Bronchial epithelial cell (primary cell): ENCODE measurements at regions not wholly inside any gene's neighbourhood (a gene's known extent, or its start where the extent isn't known, plus 50 kb on each side); places are given as distances from the start of the nearest gene placed in this dataset.

ENCODE experiments used
- DNase-seq: peaks from one replicate; pipeline ENCODE4 v3.0.0-alpha.2; 2010; ENCODE audit warnings: low read depth
- FAIRE-seq: peaks from 2 replicates; lab custom pipeline; 2011; peaks lifted over from hg19 to GRCh38; lab: Jason Lieb, UNC
- H3K27me3 ChIP-seq: 2 replicates; pipeline ENCODE4 v1.5.1; 2011; ENCODE audit warnings: low read length; ENCODE audit not compliant: control insufficient read depth, insufficient read depth
- H3K36me3 ChIP-seq: 2 replicates; pipeline ENCODE4 v1.5.1; 2011; ENCODE audit warnings: low read length; ENCODE audit not compliant: control insufficient read depth, insufficient read depth
- H3K4me3 ChIP-seq: 2 replicates; pipeline ENCODE4 v1.5.1; 2011; ENCODE audit warnings: mild to moderate bottlenecking, low read depth, low read length, control low read depth
- CTCF ChIP-seq: IDR thresholded peaks from 2 replicates; pipeline ENCODE4 v1.5.1; 2011; ENCODE audit warnings: mild to moderate bottlenecking, moderate library complexity, low read length, control low read depth, inconsistent platforms; ENCODE audit not compliant: insufficient read depth, severe bottlenecking

- Histone ChIP-seq H3K36me3 (no peaks in the 10 kb centered on the region), H3K27me3 (no peaks in the 10 kb centered on the region), H3K4me3 (peak overlapping the region; percentile 39)
- FAIRE-seq: no peak
- no peak for DNase-seq
- TF ChIP-seq CTCF: no peak
These were observed 198.2 kb upstream of the KCNG1 start for GRCh38 chr20:51221103-51221502.

GRCh38 chr20:51220293-51220706 lies 197.4 kb upstream of the KCNG1 start:
- DNase-seq: no peak
- TF ChIP-seq CTCF: peak; percentile 86
- H3K4me3 ChIP-seq: no peak overlapping the region
- FAIRE-seq: no peak
- no peaks in the 10 kb centered on the region for H3K36me3 ChIP-seq
- no peaks in the 10 kb centered on the region for H3K27me3 ChIP-seq

GRCh38 chr20:51219544-51219943 lies 196.6 kb upstream of the KCNG1 start:
- no peak for TF ChIP-seq CTCF
- DNase-seq: no peak
- no peaks in the 10 kb centered on the region for H3K27me3 ChIP-seq
- H3K4me3 ChIP-seq: no peak overlapping the region
- no peak for FAIRE-seq
- H3K36me3 ChIP-seq: no peaks in the 10 kb centered on the region

GRCh38 chr20:51218603-51219002 lies 195.7 kb upstream of the KCNG1 start:
- no peaks in the 10 kb centered on the region for H3K36me3 ChIP-seq
- FAIRE-seq (no peak), DNase-seq (no peak)
- no peak overlapping the region for H3K4me3 ChIP-seq
- no peaks in the 10 kb centered on the region for H3K27me3 ChIP-seq
- no peak for TF ChIP-seq CTCF

- TF ChIP-seq CTCF: no peak
- no peak for DNase-seq
- H3K36me3 ChIP-seq: no peaks in the 10 kb centered on the region
- no peaks in the 10 kb centered on the region for H3K27me3 ChIP-seq
- no peak for FAIRE-seq
- no peak overlapping the region for H3K4me3 ChIP-seq
These were observed 194.6 kb upstream of the KCNG1 start for GRCh38 chr20:51217347-51218045.

GRCh38 chr20:51216850-51217249 lies 193.9 kb upstream of the KCNG1 start:
- Histone ChIP-seq H3K27me3 (no peaks in the 10 kb centered on the region), H3K4me3 (no peak overlapping the region), H3K36me3 (no peaks in the 10 kb centered on the region)
- no peak for FAIRE-seq
- no peak for DNase-seq
- no peak for TF ChIP-seq CTCF
